ENCODE measurements at regions not wholly inside any gene's neighbourhood (a gene's known extent, or its start where the extent isn't known, plus 50 kb on each side); places are given as distances from the start of the nearest gene placed in this dataset.

DNA sequence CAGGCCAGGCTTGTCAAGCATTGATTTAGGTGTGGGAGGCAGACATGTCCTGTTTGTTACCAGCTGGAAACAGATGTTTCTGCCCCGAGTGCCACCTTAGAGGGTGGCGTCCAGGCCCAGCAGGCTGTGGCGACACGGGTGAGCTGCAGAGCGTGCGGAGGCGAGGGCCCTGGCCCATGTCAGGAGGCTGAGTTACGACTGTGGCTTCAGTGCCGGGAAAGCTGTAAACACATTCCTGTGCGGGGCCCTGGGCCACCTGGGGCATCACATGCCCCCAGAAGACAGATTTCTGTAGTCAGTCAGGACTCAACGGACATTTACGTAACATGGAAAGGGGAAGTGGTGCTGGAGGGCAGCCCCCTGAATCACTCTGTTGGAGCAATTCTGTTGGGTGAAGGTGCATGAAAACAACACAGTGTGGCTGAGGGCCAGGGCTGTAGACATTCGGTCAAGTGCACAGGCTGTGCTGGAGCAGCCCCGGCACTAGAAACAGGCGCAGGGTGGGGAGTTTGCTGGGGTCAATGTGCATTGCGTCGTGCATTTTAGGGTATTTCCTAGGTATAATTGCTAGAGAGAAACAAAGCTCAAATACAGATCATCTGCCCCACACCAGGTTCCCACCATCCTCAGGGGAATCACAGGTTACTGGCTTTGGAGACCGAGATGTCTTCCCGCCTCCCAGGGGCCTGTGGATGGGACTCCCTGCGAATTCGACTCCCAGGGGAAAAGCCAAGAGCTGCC lies 291.8 kb downstream of the TMEM121 start:
- Mint-ChIP-seq H3K4me3 (ENCODE audit: unreplicated experiment) (no peak overlapping the region), H3K9me3 (ENCODE audit: unreplicated experiment) (peaks cover 68% of the 10 kb centered on the region), H3K27ac (ENCODE audit: unreplicated experiment) (no peak overlapping the region), H3K4me1 (ENCODE audit: unreplicated experiment) (no peaks in the 10 kb centered on the region), H3K27me3 (ENCODE audit: unreplicated experiment) (no peaks in the 10 kb centered on the region), H3K36me3 (ENCODE audit: unreplicated experiment) (no peaks in the 10 kb centered on the region)
- TF ChIP-seq, protein P1, sequence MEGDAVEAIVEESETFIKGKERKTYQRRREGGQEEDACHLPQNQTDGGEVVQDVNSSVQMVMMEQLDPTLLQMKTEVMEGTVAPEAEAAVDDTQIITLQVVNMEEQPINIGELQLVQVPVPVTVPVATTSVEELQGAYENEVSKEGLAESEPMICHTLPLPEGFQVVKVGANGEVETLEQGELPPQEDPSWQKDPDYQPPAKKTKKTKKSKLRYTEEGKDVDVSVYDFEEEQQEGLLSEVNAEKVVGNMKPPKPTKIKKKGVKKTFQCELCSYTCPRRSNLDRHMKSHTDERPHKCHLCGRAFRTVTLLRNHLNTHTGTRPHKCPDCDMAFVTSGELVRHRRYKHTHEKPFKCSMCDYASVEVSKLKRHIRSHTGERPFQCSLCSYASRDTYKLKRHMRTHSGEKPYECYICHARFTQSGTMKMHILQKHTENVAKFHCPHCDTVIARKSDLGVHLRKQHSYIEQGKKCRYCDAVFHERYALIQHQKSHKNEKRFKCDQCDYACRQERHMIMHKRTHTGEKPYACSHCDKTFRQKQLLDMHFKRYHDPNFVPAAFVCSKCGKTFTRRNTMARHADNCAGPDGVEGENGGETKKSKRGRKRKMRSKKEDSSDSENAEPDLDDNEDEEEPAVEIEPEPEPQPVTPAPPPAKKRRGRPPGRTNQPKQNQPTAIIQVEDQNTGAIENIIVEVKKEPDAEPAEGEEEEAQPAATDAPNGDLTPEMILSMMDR (IDR thresholded peaks at IDR 0.05), result no peak
- no peak for DNase-seq (ENCODE audit: extremely low spot score, unreplicated experiment)

DNA sequence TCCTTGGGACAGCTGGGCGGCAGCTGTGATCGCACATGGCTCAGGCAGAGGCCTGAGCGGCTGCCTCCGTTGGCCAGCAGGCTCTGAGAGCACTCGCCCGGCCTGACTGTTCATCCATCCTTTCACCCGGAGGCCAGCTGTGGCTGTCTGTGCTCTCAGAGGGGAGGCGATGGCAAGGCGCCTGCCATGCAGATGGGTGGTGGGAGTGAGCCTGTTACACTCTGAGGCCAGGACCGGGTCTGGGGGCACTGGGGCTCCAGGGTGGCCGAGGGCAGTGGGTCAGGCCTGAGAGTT lies 292.3 kb downstream of the TMEM121 start:
- H3K9me3 Mint-ChIP-seq (ENCODE audit: unreplicated experiment), result peaks cover 70% of the 10 kb centered on the region
- no peaks in the 10 kb centered on the region for H3K27me3 Mint-ChIP-seq (ENCODE audit: unreplicated experiment)
- no peaks in the 10 kb centered on the region for H3K36me3 Mint-ChIP-seq (ENCODE audit: unreplicated experiment)
- H3K4me1 Mint-ChIP-seq (ENCODE audit: unreplicated experiment), result no peaks in the 10 kb centered on the region
- TF ChIP-seq, protein P1 (IDR thresholded peaks at IDR 0.05), result no peak
- DNase-seq (ENCODE audit: extremely low spot score, unreplicated experiment), result no peak
- no peak overlapping the region for H3K27ac Mint-ChIP-seq (ENCODE audit: unreplicated experiment)
- no peak overlapping the region for H3K4me3 Mint-ChIP-seq (ENCODE audit: unreplicated experiment)

GRCh38 chr14:105830171-105830570 lies 303.8 kb downstream of the TMEM121 start:
- TF ChIP-seq, protein P1 (IDR thresholded peaks at IDR 0.05), result no peak
- DNase-seq (ENCODE audit: extremely low spot score, unreplicated experiment), result no peak
- Mint-ChIP-seq H3K4me1 (ENCODE audit: unreplicated experiment) (no peaks in the 10 kb centered on the region), H3K4me3 (ENCODE audit: unreplicated experiment) (no peak overlapping the region), H3K9me3 (ENCODE audit: unreplicated experiment) (peaks cover 71% of the 10 kb centered on the region), H3K36me3 (ENCODE audit: unreplicated experiment) (no peaks in the 10 kb centered on the region), H3K27ac (ENCODE audit: unreplicated experiment) (no peak overlapping the region), H3K27me3 (ENCODE audit: unreplicated experiment) (no peaks in the 10 kb centered on the region)

DNA sequence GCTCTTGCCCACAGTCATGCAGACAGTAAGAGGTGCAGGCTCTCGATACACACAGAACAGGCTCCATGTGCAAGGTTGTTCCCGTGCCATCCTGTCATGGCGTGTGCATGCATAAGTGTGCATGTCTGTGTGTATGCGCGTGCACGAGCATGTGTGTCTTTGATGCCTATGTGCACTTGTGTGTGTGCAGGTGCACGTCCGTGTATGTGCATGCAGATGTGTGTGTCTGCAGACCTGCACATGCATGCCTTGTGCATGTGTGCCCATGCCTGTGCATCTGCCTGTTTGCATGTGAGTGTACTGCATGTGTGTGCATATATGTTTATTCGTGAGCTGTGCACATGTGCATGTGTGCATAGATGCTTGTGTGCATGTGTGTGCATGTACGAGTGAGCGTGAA lies 309.8 kb downstream of the TMEM121 start:
- Mint-ChIP-seq H3K4me1 (ENCODE audit: unreplicated experiment) (no peaks in the 10 kb centered on the region), H3K27me3 (ENCODE audit: unreplicated experiment) (no peaks in the 10 kb centered on the region), H3K27ac (ENCODE audit: unreplicated experiment) (no peak overlapping the region), H3K4me3 (ENCODE audit: unreplicated experiment) (no peak overlapping the region), H3K9me3 (ENCODE audit: unreplicated experiment) (peaks cover 40% of the 10 kb centered on the region), H3K36me3 (ENCODE audit: unreplicated experiment) (no peaks in the 10 kb centered on the region)
- TF ChIP-seq, protein P1 (IDR thresholded peaks at IDR 0.05), result no peak
- no peak for DNase-seq (ENCODE audit: extremely low spot score, unreplicated experiment)

- no peak for DNase-seq (ENCODE audit: extremely low spot score, unreplicated experiment)
- H3K36me3 Mint-ChIP-seq (ENCODE audit: unreplicated experiment), result no peaks in the 10 kb centered on the region
- peaks cover 37% of the 10 kb centered on the region for H3K9me3 Mint-ChIP-seq (ENCODE audit: unreplicated experiment)
- H3K27ac Mint-ChIP-seq (ENCODE audit: unreplicated experiment), result no peak overlapping the region
- H3K4me3 Mint-ChIP-seq (ENCODE audit: unreplicated experiment), result no peak overlapping the region
- H3K4me1 Mint-ChIP-seq (ENCODE audit: unreplicated experiment), result no peaks in the 10 kb centered on the region
- no peaks in the 10 kb centered on the region for H3K27me3 Mint-ChIP-seq (ENCODE audit: unreplicated experiment)
- TF ChIP-seq, protein P1 (IDR thresholded peaks at IDR 0.05), result no peak
Measured at GRCh38 chr14:105836730-105837129, 310.3 kb downstream of the TMEM121 start.

All from osteocyte (in vitro differentiated cells).